ENCODE measurements at regions not wholly inside any gene's neighbourhood (a gene's known extent, or its start where the extent isn't known, plus 50 kb on each side); places are given as distances from the start of the nearest gene placed in this dataset.
A peak's percentile ranks its signal among the peaks of the same experiment; 100 is the strongest.
"Not testable (repeated sequence)": the region's sequence is repeated elsewhere in the genome, so short reads cannot be mapped to it uniquely, and the experiment has no call there.

DNA sequence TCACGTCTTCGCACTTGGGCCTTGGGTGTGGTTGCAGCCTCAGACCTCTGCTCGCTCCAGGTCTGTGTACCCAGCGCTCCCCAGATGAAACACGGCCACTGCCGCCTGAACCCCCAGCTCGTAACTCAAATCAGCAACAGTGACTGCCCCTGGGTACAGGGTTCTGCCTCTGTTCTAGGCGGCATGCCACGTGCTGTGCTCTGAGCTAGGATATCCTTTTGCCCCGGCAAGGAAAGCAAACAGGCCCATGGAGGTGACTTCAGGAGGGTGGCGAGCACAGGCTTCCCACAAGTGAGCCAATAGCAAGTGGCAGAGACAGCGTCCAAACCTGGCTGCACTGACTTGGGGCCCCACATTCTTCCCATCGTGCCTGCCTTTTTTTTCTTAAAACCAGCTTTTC, 96.3 kb upstream of the PZP start:
- DNase-seq: not testable (repeated sequence)

DNA sequence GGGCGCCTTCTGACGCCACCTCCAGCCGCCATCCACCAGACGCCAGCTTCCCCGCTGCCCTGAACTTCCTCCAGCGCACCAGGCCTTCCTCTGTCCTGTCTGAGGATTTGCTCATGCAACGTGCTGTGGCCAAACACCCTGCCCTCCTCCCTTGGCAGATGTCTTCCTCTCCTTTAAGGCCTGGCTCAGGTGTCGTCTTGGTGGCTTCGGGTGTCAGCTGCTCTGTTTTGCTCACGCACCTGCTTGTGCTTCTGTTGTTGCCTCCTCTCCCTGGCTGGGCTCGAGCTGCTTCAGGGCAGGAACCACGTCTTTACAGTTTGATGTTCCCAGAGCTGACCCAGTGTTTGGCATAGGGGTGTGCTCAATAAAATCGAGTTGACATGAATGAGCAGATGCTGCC, 87.7 kb upstream of the PZP start:
- not testable (repeated sequence) for DNase-seq

DNA sequence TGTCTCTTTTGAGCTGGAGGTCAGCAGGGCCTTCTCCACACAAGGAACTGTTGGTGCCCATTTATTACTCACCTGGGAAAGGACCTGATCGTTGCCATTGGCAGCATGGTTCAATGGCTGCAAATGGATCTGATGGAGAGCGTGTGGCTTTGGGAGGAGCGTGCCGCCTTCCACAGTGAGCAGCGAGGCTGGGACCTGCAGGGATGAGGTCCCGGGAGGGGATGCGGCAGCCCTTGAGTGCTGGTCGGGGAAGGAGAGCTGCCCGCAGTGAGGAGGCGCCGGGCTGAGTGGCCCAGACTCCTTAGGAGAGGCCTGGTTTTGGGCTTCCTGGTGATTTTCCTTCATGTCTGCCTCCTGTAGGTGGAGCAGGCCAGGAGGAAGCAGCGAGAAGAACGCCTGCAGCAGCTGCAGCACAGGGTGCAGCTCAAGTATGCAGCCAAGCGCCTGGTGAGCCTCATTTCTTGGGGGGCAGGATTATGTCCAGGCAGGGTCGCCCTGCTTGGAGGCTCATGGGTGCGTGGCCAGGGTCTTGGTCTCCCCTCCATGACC, 86.0 kb upstream of the PZP start:
- not testable (repeated sequence) for DNase-seq

DNA sequence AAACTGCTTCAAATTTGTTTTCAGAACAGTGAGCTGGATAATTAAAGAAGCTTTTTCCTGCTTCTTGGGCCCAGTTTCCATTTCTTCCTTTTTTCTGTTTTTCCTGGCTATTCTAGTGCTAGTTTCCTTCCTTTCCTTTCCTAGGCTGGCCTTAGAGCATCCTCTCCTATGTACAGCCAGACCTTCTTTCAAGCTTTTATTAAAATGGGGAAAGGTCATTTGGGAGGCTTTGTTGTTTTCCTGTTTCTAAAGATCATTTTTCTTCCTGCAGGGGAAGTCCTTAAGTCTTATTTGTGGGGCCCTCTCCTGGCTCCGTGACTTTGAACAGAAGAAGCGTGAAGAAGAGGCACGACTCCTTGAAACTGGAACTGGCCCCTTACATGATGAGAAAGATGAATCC, 85.2 kb upstream of the PZP start:
- not testable (repeated sequence) for DNase-seq

DNA sequence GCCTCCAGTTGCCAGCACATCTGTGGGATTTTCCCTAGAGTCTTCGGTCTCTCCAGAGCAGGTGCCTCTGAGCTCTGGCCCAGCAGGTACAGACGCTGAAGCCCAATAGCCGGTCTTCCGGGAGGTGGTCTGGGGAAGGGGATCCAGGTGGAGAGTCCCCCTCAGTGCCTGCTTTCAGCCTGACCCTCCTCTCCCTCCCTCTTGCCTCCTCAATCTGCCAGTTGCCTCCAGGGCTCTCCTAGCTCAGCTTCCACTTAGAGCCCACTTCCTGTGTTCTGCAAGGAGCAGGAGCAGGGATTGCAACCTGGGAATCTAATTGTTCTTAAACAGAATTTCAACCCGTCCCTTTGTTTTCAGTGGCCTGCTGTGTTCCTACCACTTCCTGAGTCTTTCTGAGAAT, 81.8 kb upstream of the PZP start:
- not testable (repeated sequence) for DNase-seq

DNA sequence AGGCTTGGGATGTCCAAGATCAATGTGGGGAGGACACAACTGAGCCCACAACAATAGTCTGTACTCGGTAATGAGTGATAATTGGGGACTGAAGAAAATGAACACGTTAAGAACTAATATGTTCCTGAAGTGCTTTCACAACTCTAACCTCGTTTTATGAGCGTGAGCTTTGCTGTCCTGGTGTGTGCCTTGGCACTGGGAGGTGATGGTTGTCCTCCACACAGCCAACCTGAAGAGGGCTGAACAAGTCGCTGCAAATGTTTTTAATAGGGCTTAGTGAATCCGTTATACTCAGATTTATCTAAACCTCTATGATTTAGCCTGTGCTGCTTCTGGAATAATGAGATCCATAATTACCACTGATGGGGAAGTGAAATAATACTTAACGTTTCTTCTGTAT, 76.5 kb upstream of the PZP start:
- not testable (repeated sequence) for DNase-seq

DNA sequence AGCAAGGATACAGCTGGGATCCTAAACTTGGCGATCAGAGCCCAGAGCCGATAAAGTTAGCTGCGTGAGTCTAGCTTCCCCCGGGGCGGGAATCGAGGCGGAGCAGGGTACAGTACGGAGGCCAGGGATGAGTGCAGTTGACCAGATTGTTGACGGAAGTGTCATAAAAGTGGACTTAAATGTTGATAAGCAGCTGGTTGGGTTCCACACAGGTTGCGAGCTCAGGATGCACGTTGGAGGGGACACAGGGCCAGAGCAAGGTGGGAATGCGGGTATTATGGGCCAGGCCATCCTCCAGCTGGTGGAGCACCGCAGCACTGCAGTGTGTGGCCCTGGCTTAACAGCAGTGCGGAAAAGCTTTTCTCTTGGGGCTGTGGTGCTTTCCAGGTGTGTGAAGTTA, 76.0 kb upstream of the PZP start:
- DNase-seq: not testable (repeated sequence)

DNA sequence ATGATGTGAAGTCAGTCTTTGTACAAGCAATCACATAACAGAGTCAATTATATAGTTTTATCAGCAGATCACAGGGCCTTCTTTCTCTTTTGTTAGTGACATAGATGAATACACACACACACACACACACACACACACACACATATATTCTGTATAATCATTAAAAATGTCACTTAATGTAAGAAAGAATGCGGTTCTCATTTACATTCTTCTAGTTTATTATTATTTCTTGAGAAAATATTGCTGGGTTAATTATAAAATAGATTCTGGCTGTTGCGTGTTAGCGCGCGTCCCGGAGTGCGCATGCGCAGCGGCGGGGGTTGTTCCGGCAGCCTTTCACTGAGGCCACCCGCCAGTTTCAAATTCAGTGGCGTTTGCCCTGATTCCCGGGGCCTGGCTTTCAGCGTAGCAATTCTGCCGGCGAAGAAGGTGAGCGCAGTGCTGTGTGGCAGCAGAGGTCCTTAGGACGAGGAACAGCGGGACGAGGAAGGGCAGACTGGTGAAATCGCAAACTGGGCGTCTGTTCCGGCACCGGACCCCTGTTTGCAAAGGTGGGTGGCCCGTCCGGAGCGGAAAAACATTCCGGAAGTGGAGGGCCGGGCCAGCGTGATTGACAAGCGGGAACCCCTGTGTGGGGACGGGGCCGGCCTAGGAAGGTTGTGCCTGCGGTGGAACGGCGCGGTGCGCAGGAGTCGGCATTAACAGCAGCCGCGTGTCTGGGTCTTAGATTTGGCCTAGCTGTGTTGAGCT, 75.3 kb upstream of the PZP start:
- peak in 1 of 2 experiments; percentile 20 for DNase-seq

DNA sequence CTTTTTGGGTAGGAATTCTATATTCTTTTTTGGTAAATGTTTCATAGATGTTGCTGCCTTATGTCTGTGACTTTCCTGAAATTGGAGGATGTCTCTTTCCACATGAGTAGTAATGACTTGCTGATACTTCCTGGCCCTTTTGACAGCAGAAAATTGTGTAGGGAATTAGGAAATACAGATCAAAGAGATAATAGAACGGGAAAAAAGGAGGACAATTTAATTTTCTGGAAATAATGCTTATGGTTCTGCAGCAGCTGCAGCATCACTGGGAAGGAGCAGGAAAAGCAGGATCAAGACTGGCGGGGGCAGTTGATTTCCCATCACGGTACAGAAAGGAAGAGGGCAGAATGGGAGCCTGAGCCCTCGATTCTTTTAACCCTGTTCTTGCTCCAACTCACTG, 68.8 kb upstream of the PZP start:
- no peak for DNase-seq

DNA sequence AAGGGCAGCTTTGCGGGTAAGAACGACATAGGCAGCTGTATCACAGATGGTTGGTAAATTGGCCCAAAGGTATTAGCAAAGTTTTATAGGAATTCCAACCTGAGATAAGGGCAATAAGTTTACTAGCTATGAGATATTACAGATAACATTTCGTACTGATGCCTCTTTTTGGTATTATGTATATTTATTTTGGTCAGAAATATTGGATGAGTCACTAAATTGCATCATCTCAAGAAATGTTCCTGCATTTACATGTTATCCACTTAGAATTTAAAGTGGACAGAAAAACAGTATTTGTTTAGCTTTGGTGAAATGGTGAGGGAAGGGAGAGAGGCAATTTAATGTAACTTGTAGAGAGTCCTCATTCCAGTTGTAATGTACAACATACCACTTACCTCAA, 65.1 kb upstream of the PZP start:
- no peak for DNase-seq

DNA sequence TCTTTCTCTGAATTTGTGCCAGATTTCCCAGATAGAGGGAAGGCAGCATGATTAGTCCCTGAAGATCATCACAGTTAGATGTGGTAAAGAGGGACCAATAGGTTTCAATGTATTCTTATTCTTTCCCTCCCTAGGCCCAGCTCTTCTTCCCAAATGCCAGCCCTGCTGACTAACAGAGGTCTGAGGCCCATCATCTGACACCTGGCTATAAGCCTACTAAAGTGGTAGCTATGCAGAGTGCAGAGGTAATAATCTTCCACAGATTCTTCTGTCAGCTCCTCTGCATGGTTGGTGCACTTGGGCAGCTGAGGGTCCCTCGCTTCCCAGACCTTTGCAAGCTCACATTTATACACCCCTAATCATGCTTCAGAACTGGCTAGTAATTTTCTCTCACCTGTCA, 63.7 kb upstream of the PZP start:
- DNase-seq: no peak

DNA sequence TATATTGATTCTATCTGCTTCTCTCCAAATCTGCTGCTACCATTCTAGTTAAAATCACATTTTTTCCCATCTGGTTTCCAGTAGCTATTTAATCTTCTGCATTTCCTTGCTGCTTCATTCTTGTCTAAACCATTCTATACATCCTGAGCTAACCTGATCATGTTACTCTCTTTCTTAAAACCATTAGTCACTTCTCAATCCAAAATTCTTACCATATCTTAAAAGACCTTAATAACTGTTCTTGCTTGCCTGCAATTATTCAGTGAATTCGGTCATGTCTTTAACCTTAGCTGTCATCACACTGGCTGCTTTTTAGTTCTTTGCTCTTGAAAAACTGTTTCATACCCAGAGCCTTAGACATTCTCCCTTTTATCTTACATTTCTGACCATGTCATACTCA, 56.4 kb upstream of the PZP start:
- no peak for DNase-seq

DNA sequence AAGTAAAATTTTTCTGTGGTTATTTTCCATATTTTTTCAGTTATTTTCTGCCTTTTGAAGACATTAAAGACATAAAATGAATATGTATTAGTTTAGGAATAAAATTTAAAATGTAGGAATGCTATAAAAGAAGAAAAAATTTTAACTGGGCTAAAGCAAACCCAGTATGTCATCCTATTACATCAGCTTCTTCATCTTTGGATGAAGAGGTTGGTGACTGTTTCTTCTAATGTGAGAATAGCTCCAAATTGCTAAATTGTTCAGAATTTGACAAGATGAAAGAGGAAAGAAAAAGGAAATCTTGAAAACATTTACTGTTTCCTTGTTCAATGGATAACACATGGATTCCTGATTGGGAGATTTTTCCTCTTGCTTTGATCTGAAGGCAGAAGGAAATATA, 52.7 kb upstream of the PZP start:
- no peak for DNase-seq

DNA sequence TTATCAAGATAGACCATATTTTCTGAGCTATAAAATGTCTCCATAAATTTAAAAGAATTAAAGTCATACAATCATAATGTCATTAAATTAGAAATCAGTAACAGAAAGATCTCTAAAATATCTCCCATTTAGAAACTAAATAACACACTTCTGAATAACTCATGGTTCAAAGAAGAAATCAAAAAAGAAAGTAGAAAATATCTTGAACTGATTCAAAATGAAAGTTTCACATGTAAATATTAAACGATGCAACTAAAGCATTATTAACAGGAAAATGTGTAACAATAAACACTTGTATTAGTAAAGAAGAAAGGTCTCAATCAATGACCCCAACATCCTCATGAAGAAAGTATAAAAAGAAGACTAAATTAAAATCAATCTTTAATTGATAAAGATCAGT, 50.5 kb upstream of the PZP start:
- DNase-seq: no peak
